Loucy (cell line): ENCODE measurements at regions not wholly inside any gene's neighbourhood (a gene's known extent, or its start where the extent isn't known, plus 50 kb on each side); places are given as distances from the start of the nearest gene placed in this dataset.

Experiments used
- H2AFZ ChIP-seq: fragments of 200-600 bp; sonication (generic); 2 replicates; pipeline ENCODE4 v1.6.0; 2016; ENCODE audit warnings: antibody characterized with exemption, mild to moderate bottlenecking, low read length, moderate library complexity
- H3F3A ChIP-seq: fragments of 200-600 bp; 2 replicates; pipeline ENCODE4 v1.6.0; 2016; ENCODE audit warnings: antibody characterized with exemption, low read depth, mild to moderate bottlenecking
- H3K27me3 ChIP-seq: fragments of 200-600 bp; sonication (generic); 2 replicates; pipeline ENCODE4 v1.6.1; 2014; ENCODE audit warnings: low read length, mild to moderate bottlenecking; ENCODE audit not compliant: insufficient read depth, poor library complexity, severe bottlenecking
- H3K36me3 ChIP-seq: fragments of 200-600 bp; sonication (generic); 2 replicates; pipeline ENCODE4 v1.6.1; 2016; ENCODE audit warnings: low read length; ENCODE audit not compliant: insufficient read depth
- H3K4me1 ChIP-seq: fragments of 200-600 bp; sonication (generic); 2 replicates; pipeline ENCODE4 v1.5.1; 2014; ENCODE audit warnings: low read length, mild to moderate bottlenecking; ENCODE audit not compliant: insufficient read depth, poor library complexity, severe bottlenecking
- H3K4me2 ChIP-seq: fragments of 200-600 bp; sonication (generic); 2 replicates; pipeline ENCODE4 v1.6.0; 2014; ENCODE audit warnings: antibody characterized with exemption, low read length, low read depth, mild to moderate bottlenecking; ENCODE audit not compliant: poor library complexity, severe bottlenecking
- H3K4me3 ChIP-seq: fragments of 200-600 bp; sonication (generic); 2 replicates; pipeline ENCODE4 v1.5.1; 2014; ENCODE audit warnings: low read length, mild to moderate bottlenecking, mixed read lengths; ENCODE audit not compliant: poor library complexity, severe bottlenecking
- H3K79me2 ChIP-seq: fragments of 200-600 bp; sonication (generic); 2 replicates; pipeline ENCODE4 v1.6.1; 2014; ENCODE audit warnings: low read length; ENCODE audit not compliant: insufficient read depth
- H3K9ac ChIP-seq: fragments of 200-600 bp; sonication (generic); 2 replicates; pipeline ENCODE4 v1.6.0; 2014; ENCODE audit warnings: mild to moderate bottlenecking, low read depth, low read length, moderate library complexity; ENCODE audit not compliant: poor library complexity, severe bottlenecking
- H3K9me2 ChIP-seq: fragments of 200-600 bp; sonication (generic); replicated peaks from 2 replicates; pipeline ENCODE4 v1.6.1; 2016; ENCODE audit warnings: low read depth, low read length, mixed read lengths
- H3K9me3 ChIP-seq: fragments of 200-600 bp; sonication (generic); 2 replicates; pipeline ENCODE4 v1.6.1; 2014; ENCODE audit warnings: mild to moderate bottlenecking, antibody characterized with exemption, low read length, low read depth; ENCODE audit not compliant: insufficient read depth
- H4K20me1 ChIP-seq: fragments of 200-600 bp; sonication (generic); 2 replicates; pipeline ENCODE4 v1.6.0; 2014; ENCODE audit warnings: antibody characterized with exemption, low read length, mild to moderate bottlenecking; ENCODE audit not compliant: insufficient read depth, poor library complexity, severe bottlenecking
- EZH2phosphoT487 ChIP-seq: fragments of 200-600 bp; IDR thresholded peaks from 2 replicates; pipeline ENCODE4 v1.6.1; 2018; ENCODE audit warnings: antibody characterized with exemption, mild to moderate bottlenecking, moderate library complexity, borderline replicate concordance
- TF ChIP-seq, protein P1 (sequence below): fragments of 200-600 bp; sonication (generic); conservative IDR thresholded peaks from 2 replicates; pipeline ENCODE4 v1.5.1; 2014; ENCODE audit warnings: mild to moderate bottlenecking, antibody characterized with exemption, low read length

DNA sequence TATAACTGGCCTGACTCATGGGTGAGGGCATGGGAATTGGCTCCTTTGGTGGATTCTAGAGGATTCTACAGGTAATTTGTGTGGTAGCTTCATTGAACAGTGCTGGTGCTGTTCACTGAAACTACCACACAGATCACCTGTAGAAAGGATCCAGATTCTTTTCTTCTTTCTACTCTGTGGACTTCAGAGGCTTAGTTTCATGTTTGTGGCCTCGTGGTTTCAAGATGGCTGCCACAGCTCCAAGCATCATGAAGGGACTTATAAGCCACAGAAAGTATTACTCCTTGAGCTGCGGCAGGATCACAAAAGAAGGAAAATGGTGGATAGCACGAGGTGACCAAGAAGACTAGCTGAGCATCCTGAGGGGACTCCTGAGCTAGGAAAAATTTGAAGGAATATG is 88.9 kb downstream of the ADCYAP1 start:
- H3K4me2 ChIP-seq = no peak overlapping the region
- no peaks in the 10 kb centered on the region for H3K4me1 ChIP-seq
- H3K9ac ChIP-seq = no peak overlapping the region
- H3F3A ChIP-seq = no peaks in the 10 kb centered on the region
- no peaks in the 10 kb centered on the region for H3K9me2 ChIP-seq
- H3K9me3 ChIP-seq = peaks cover 4% of the 10 kb centered on the region; the same call in 1 of the 2 replicates
- no peaks in the 10 kb centered on the region for H3K36me3 ChIP-seq
- H3K27me3 ChIP-seq = no peaks in the 10 kb centered on the region
- no peak overlapping the region for H2AFZ ChIP-seq
- H3K4me3 ChIP-seq = no peak overlapping the region
- no peaks in the 10 kb centered on the region for H3K79me2 ChIP-seq
- TF ChIP-seq, protein P1, sequence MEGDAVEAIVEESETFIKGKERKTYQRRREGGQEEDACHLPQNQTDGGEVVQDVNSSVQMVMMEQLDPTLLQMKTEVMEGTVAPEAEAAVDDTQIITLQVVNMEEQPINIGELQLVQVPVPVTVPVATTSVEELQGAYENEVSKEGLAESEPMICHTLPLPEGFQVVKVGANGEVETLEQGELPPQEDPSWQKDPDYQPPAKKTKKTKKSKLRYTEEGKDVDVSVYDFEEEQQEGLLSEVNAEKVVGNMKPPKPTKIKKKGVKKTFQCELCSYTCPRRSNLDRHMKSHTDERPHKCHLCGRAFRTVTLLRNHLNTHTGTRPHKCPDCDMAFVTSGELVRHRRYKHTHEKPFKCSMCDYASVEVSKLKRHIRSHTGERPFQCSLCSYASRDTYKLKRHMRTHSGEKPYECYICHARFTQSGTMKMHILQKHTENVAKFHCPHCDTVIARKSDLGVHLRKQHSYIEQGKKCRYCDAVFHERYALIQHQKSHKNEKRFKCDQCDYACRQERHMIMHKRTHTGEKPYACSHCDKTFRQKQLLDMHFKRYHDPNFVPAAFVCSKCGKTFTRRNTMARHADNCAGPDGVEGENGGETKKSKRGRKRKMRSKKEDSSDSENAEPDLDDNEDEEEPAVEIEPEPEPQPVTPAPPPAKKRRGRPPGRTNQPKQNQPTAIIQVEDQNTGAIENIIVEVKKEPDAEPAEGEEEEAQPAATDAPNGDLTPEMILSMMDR = no peak
- TF ChIP-seq EZH2phosphoT487 = no peak
- no peaks in the 10 kb centered on the region for H4K20me1 ChIP-seq

DNA sequence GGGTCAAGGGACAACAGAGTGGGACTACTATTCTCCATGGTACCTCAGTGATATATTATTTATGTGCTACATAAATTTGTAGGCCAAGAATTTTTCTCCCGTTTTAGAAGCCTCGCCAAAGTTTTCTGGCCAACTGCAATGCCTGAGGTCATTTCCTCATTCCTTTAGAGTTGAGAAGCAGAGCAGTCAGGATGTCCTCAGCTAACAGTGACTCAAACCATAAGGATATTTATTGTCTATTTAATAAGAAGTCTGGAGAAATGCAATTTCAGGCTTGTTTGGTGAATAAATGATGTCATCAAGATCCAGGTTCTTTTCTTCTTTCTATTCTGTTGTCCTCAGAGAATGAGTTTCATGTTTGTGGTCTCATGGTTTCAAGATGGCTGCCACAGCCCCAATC is 91.0 kb downstream of the ADCYAP1 start:
- Histone ChIP-seq H3K9me2 (no peaks in the 10 kb centered on the region), H3K4me2 (no peak overlapping the region), H3K4me1 (no peaks in the 10 kb centered on the region), H3K9me3 (peaks cover 4% of the 10 kb centered on the region; the same call in 1 of the 2 replicates), H3K36me3 (no peaks in the 10 kb centered on the region), H3K27me3 (no peaks in the 10 kb centered on the region), H4K20me1 (no peaks in the 10 kb centered on the region), H2AFZ (no peak overlapping the region), H3K9ac (no peak overlapping the region), H3K79me2 (no peaks in the 10 kb centered on the region), H3F3A (no peaks in the 10 kb centered on the region), H3K4me3 (no peak overlapping the region)
- TF ChIP-seq, protein P1 = no peak
- TF ChIP-seq EZH2phosphoT487 = no peak

DNA sequence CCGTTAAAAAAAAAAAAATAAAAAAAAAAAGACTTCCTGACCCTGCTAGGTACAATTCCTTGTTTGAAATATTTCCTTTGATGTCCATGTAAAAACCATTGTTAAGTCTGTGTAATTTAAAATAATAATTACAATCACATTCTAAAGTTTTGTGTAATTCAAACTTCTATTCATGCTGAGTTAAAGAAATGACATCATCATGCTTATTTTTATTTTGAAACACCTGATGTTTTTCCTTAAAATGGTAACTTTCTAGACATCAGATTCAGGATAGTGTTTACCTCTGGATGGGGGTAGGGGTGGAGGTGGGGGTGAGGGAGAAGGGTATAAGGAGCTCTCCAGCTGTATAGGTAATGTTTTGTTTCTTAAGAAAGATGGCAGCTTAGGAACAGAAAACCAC is 92.8 kb downstream of the ADCYAP1 start:
- H4K20me1 ChIP-seq = no peaks in the 10 kb centered on the region

More for the DNA sequence above, 92.8 kb downstream of the ADCYAP1 start:
- no peak overlapping the region for H3K9ac ChIP-seq
- no peaks in the 10 kb centered on the region for H3K9me2 ChIP-seq
- no peaks in the 10 kb centered on the region for H3K27me3 ChIP-seq
- peaks cover 4% of the 10 kb centered on the region; the same call in 1 of the 2 replicates for H3K9me3 ChIP-seq
- no peaks in the 10 kb centered on the region for H3K36me3 ChIP-seq
- H2AFZ ChIP-seq = no peak overlapping the region
- TF ChIP-seq EZH2phosphoT487 = no peak
- TF ChIP-seq, protein P1 = no peak
- H3K4me2 ChIP-seq = no peak overlapping the region
- H3F3A ChIP-seq = no peaks in the 10 kb centered on the region
- H3K79me2 ChIP-seq = no peaks in the 10 kb centered on the region
- no peaks in the 10 kb centered on the region for H3K4me1 ChIP-seq
- no peak overlapping the region for H3K4me3 ChIP-seq
